Activated T-helper 17 cell treated with anti-CD3 and anti-CD28 coated beads, Interleukin-2, amount 50 U/mL, for 72 hours (primary cell): ENCODE measurements at regions not wholly inside any gene's neighbourhood (a gene's known extent, or its start where the extent isn't known, plus 50 kb on each side); places are given as distances from the start of the nearest gene placed in this dataset.
"Not testable (repeated sequence)": the region's sequence is repeated elsewhere in the genome, so short reads cannot be mapped to it uniquely, and the experiment has no call there.

Experiments
- ATAC-seq: fragments of 150-1000 bp; cut with Tn5 transposase; replicated peaks from 2 replicates; pipeline ENCODE4 v1.10.0; 2021; ENCODE audit warnings: mild to moderate bottlenecking, moderate library complexity
- H3K27ac Mint-ChIP-seq: one replicate; pipeline ENCODE4 v1.8.0; 2022; ENCODE audit warnings: mixed read lengths
- H3K27me3 Mint-ChIP-seq: one replicate; pipeline ENCODE4 v1.8.0; 2022; ENCODE audit warnings: mixed read lengths
- H3K36me3 Mint-ChIP-seq: one replicate; pipeline ENCODE4 v1.8.0; 2022; ENCODE audit warnings: low read depth, mild to moderate bottlenecking, mixed read lengths
- H3K4me1 Mint-ChIP-seq: one replicate; pipeline ENCODE4 v1.8.0; 2022; ENCODE audit warnings: mixed read lengths
- H3K4me3 Mint-ChIP-seq: one replicate; pipeline ENCODE4 v1.8.0; 2022; ENCODE audit warnings: mild to moderate bottlenecking, mixed read lengths
- H3K9me3 Mint-ChIP-seq: one replicate; pipeline ENCODE4 v1.8.0; 2022; ENCODE audit warnings: mixed read lengths

DNA sequence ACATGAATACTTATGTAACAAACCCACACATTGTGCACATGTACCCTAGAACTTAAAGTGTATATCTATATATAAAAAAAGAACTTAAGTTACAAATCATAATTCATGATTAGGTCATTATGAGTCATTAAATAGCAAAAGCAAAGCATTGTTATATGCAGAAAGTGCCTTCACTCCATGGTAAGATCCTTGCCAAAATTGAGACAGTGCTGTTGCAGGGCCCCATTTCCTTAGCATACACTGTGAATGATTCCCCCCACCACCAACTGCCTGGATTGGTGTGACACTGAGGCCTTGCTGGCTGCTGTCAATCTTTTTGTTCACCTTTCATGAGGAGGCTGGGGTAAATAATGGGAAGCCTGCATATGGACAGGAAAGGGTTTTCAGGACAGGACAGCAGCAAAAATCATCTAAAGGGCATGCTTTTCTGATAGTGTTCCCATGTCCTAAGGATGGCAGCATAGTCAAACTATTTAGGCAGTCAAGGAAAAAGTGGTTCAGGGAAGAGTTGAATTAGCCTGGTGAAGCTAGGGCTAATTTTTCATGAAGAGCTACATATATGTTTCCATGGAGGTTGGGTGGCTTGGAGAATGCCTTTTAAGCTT, 188.2 kb upstream of the ASCC3 start:
- no peak overlapping the region for H3K27ac Mint-ChIP-seq
- H3K27me3 Mint-ChIP-seq = no peaks in the 10 kb centered on the region
- no peak overlapping the region for H3K4me3 Mint-ChIP-seq

DNA sequence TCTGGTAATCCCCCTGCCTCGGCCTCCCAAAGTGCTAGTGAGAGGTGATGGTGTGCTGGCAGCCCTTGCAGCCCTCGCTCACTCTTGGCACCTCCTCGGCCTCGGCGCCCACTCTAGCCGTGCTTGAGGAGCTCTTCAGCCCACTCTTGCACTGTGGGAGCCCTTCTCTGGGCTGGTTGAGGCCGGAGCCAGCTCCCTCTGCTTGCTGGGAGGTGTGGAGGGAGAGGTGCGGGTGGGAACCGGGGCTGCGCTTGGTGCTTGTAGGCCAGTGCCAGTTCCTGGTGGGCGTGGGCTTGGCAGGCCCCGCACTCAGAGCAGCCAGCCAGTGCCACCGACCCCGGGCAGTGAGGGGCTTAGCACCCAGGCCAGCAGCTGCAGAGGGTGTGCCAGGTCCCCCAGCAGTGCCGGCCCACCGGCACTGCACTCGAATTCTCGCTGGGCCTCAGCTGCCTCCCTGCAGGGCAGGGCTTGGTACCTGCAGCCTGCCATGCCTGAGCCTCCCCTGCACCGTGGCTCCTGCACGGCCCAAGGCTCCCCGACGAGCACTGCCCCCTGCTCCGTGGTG, 189.0 kb upstream of the ASCC3 start:
- no peak for ATAC-seq
- no peak overlapping the region for H3K4me3 Mint-ChIP-seq
- no peak overlapping the region for H3K27ac Mint-ChIP-seq
- H3K36me3 Mint-ChIP-seq = no peaks in the 10 kb centered on the region
- H3K9me3 Mint-ChIP-seq = peaks cover 8% of the 10 kb centered on the region
- H3K4me1 Mint-ChIP-seq = no peaks in the 10 kb centered on the region
- no peaks in the 10 kb centered on the region for H3K27me3 Mint-ChIP-seq

More for the DNA sequence above, 188.2 kb upstream of the ASCC3 start:
- Mint-ChIP-seq H3K36me3 (no peaks in the 10 kb centered on the region), H3K4me1 (no peaks in the 10 kb centered on the region), H3K9me3 (peaks cover 12% of the 10 kb centered on the region)
- no peak for ATAC-seq

DNA sequence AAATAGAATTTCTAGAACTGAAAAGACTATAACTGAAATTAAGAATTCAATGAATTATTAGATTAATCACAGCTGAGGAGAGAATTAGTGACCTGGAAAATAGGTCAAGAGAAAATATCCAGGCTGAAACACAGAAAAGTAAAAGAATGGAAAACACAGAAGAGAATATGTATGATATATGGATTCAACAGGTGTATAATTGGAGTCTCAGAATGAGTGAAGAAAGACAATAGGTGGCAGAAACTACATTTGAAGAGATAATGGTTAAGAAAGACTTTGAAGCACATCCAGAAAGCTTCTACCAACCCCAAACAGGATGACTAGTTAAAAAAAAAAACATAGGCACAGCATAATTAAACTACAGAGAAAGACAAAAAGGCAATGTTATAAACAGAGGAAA, 196.2 kb upstream of the ASCC3 start:
- Mint-ChIP-seq H3K4me1 (no peaks in the 10 kb centered on the region), H3K27me3 (no peaks in the 10 kb centered on the region), H3K27ac (no peak overlapping the region), H3K4me3 (no peak overlapping the region), H3K36me3 (no peaks in the 10 kb centered on the region), H3K9me3 (no peaks in the 10 kb centered on the region)
- ATAC-seq = no peak

DNA sequence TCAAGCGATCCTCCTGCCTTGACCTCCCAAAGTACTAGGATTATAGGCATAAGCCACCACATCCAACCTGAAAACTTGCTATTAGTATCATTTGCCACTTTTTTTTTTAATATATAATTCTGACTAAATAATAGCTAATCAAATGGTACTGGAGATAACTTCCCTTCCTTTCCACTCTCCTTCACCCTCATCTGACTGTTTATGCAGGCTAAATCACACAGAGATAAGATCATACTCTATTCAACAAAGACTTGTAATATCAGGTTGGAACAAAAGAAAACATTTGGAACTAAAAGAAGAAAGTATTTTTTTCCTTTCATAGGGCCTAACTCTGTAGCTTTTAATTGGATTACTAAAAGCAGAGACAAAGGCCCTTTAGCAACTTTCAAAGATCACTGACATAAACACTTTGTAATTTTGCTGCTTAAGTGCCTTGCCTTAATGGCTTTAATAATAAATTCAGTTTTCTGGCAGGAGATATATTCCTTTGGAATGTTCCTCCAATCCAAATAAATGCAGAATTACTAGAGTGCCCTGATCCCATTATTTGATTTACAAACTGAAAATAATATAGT, 198.7 kb upstream of the ASCC3 start:
- H3K4me1 Mint-ChIP-seq = no peaks in the 10 kb centered on the region
- H3K27me3 Mint-ChIP-seq = no peaks in the 10 kb centered on the region
- no peaks in the 10 kb centered on the region for H3K9me3 Mint-ChIP-seq
- ATAC-seq = no peak
- no peak overlapping the region for H3K4me3 Mint-ChIP-seq
- no peak overlapping the region for H3K27ac Mint-ChIP-seq
- no peaks in the 10 kb centered on the region for H3K36me3 Mint-ChIP-seq

DNA sequence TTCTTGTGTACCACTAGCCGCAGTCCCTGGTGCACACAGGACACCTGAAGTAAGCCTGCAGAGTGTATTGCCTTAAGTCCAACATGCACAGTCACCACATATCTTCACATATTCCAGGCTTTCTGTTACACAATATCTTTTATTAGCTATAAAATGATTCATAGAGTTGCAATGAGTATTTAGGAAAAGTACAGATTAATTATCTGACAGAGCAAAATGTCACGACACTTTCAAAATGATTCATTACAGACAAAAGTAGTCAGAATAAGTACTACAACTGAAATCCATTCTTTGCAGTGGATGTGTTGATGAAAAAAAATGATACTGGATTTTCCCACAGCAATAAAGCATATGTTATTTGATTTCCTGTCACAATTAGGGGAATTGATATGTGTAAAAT, 199.5 kb upstream of the ASCC3 start:
- Mint-ChIP-seq H3K9me3 (no peaks in the 10 kb centered on the region), H3K4me3 (no peak overlapping the region), H3K27me3 (no peaks in the 10 kb centered on the region), H3K27ac (no peak overlapping the region), H3K4me1 (no peaks in the 10 kb centered on the region), H3K36me3 (no peaks in the 10 kb centered on the region)
- no peak for ATAC-seq

DNA sequence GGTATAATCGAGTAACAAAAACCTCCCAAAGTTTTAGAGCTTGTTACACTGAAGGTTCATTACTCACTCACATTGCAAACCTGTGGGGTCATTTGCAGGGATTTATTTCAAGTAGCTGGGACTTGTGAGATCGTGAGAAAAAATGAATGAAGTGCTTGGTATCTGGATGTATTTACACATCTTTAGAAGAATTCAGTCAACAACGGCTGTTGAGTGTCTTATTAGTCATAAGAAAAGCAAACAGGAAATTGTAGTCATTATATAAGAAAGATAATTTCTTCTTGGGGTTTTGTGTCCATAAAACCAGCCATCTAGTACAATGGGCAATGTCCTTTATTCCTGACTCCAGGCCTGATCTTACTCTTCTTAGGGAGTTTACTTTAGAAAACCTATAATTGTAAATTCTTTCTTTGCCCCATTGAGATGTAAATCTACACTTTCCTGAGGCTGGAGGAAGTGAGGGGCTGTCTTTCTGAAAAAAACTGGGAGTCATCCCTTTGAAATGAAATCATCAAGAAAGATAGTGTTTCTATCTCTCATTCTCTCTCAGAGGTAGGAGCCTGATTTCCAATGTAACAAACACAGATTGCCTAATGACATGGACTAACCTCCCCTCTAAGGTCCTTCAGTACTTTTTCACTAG, 202.5 kb upstream of the ASCC3 start:
- no peak overlapping the region for H3K27ac Mint-ChIP-seq
- H3K4me1 Mint-ChIP-seq = no peaks in the 10 kb centered on the region
- H3K27me3 Mint-ChIP-seq = peaks cover 5% of the 10 kb centered on the region
- ATAC-seq = no peak
- no peak overlapping the region for H3K4me3 Mint-ChIP-seq
- H3K36me3 Mint-ChIP-seq = no peaks in the 10 kb centered on the region
- H3K9me3 Mint-ChIP-seq = no peaks in the 10 kb centered on the region

DNA sequence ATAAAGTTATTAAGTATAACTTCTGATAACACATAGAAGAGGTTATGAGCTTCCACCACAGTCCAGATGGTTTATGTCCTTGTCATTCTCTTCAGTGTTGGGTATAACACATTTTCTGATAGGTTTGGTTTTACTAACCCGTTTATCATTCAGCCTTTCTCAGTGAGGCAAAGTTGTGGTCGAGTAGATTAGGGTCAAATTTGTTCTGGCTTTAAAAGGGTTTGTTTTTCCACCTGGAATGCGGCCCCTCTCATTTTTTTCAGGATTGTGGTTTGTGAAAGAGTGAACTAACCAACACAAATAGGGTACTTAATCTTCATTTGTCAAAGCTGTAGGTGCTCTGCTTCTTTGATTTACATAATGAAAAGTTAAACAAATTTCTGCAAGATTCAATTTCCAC, 204.2 kb upstream of the ASCC3 start:
- H3K9me3 Mint-ChIP-seq = peaks cover 2% of the 10 kb centered on the region
- ATAC-seq = no peak
- H3K4me3 Mint-ChIP-seq = no peak overlapping the region
- no peaks in the 10 kb centered on the region for H3K36me3 Mint-ChIP-seq
- H3K27ac Mint-ChIP-seq = no peak overlapping the region
- H3K27me3 Mint-ChIP-seq = peaks cover 5% of the 10 kb centered on the region
- H3K4me1 Mint-ChIP-seq = no peaks in the 10 kb centered on the region

DNA sequence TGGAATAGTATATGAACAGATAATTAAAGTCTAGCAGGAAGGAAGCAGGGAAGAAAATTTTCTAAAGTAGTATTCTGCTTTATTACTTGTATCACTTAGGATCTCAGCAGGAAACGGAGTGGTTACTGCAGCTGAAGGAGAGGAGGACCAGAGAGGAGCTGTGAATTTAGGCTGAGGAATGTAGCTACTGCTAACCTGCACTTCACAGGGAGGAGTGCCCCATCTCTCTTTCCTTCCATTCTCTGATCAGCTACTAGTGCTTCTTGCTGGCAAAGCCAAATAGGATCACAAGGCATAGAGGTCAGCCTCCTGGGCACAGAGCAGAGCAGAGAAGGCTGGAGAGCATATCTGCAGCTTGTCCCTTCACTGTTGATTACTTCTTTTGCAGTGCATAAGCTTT, 205.3 kb upstream of the ASCC3 start:
- Mint-ChIP-seq H3K4me3 (no peak overlapping the region), H3K9me3 (peaks cover 8% of the 10 kb centered on the region), H3K27ac (no peak overlapping the region), H3K4me1 (no peaks in the 10 kb centered on the region), H3K36me3 (no peaks in the 10 kb centered on the region), H3K27me3 (peaks cover 5% of the 10 kb centered on the region)
- ATAC-seq = no peak

DNA sequence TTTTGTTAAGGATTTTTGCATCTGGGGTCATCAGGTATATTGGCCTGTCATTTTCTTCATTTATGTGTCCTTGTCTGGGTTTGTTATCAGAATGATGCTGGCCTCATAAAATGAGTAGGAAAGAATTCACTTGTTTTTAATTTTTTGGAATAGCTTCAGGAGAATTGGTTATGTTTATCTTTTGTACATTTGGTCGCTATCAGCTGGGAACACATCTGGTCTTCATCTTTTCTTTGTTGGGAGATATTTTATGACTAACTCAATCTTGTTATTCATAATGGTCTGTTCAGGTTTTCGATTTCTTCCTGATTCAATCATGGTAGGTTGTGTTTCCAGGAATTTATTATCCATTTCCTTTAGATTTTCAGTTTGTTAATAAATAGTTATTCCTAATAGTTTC, 207.5 kb upstream of the ASCC3 start:
- Mint-ChIP-seq H3K27ac (no peak overlapping the region), H3K9me3 (peaks cover 9% of the 10 kb centered on the region), H3K27me3 (peaks cover 5% of the 10 kb centered on the region), H3K36me3 (no peaks in the 10 kb centered on the region), H3K4me1 (no peaks in the 10 kb centered on the region), H3K4me3 (no peak overlapping the region)
- no peak for ATAC-seq

DNA sequence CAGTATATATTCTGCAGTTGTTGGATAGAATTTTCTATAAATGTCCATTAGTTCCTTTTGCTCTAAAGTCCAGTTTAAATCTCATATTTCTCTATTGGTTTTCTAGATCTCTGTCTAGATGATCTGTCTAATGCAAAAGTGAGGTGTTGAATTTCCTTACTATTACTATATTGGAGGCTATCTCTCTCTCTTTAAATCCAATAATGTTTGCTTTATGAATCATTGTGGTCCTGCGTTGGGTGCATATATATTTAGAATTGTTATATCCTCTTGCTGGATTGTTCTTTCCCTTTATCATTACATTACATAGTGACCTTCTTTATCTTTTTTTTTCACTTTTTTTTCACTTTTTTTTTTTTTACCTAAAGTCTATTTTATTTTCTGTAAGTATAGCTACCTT, 208.5 kb upstream of the ASCC3 start:
- H3K36me3 Mint-ChIP-seq = no peaks in the 10 kb centered on the region
- H3K4me1 Mint-ChIP-seq = no peaks in the 10 kb centered on the region
- H3K4me3 Mint-ChIP-seq = no peak overlapping the region
- ATAC-seq = no peak
- peaks cover 9% of the 10 kb centered on the region for H3K9me3 Mint-ChIP-seq
- H3K27ac Mint-ChIP-seq = no peak overlapping the region
- H3K27me3 Mint-ChIP-seq = peaks cover 5% of the 10 kb centered on the region

DNA sequence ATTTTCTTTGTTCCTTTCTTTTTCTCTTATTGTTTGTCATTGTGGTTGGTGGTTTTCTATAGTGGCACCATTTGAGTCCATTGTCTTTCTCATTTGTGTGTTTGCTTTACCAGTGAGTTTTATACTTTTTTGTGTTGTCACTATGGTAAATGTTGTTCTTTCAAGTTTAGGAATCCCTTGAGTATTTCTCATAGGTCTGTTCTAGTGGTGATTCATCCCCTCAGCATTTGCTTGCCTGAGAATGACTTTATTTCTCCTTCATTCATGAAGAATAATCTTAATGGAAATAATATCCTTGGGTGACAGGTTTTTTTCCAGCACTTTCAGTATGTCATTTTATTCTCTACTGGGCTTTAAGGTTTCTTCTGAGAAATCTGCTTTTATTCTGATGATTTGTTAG, 209.2 kb upstream of the ASCC3 start:
- Mint-ChIP-seq H3K4me3 (no peak overlapping the region), H3K27me3 (peaks cover 5% of the 10 kb centered on the region), H3K9me3 (peaks cover 9% of the 10 kb centered on the region), H3K36me3 (no peaks in the 10 kb centered on the region), H3K27ac (no peak overlapping the region), H3K4me1 (no peaks in the 10 kb centered on the region)
- no peak for ATAC-seq

DNA sequence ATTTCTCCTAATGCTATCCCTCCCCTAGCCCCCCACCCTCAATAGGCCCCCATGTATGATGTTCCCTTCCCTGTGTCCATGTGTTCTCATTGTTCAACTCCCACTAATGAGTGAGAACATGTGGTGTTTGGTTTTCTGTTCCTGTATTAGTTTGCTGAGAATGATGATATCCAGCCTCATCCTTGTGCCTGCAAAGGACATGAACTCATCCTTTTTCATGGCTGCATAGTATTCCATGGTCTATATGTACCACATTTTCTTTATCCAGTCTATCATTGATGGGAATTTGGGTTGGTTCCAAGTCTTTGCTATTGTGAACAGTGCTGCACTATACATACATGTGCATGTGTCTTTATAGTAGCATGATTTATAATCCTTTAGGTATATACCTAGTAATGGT, 217.5 kb upstream of the ASCC3 start:
- not testable (repeated sequence) for H3K27ac Mint-ChIP-seq, H3K27me3 Mint-ChIP-seq, ATAC-seq, H3K9me3 Mint-ChIP-seq, H3K4me3 Mint-ChIP-seq, H3K4me1 Mint-ChIP-seq, H3K36me3 Mint-ChIP-seq

DNA sequence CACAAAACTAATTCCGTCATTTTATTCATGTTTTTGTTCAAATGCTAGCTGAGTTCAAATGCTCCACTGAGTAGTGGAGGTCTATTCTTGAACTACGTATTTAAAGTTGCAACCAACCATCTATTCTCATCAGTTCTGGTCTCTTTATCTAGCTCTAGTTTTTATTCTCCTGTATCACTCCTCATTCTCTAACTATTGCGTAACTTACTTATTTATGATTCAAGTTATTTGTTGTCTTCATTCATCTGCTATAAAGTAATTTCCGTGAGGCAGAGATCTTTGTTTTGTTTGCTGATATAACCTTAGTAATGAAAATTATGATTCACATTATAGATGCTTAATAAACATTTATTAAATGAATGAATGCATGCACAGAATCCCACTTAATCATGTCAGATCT, 221.6 kb upstream of the ASCC3 start:
- Mint-ChIP-seq H3K36me3 (no peaks in the 10 kb centered on the region), H3K27me3 (no peaks in the 10 kb centered on the region), H3K4me3 (no peak overlapping the region), H3K4me1 (no peaks in the 10 kb centered on the region), H3K27ac (no peak overlapping the region), H3K9me3 (no peaks in the 10 kb centered on the region)
- ATAC-seq = no peak

DNA sequence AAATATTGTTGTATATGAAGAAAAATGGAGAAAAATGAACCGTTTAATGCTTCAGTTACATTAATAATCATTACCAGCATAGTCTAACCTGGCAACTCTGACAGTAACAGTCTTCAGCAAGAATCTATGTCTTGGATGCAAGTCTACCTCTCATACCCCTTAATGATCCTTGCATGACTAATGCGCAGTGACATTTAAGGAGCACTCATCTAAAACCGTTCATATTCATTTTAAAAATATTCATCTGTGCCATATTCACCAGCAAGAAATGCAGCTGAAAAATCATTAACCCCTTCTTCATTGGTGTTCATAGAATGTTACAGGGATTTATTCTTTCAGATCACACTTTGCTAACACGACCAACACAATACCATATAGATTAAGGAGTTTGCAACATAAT, 227.2 kb upstream of the ASCC3 start:
- H3K27me3 Mint-ChIP-seq = no peaks in the 10 kb centered on the region

DNA sequence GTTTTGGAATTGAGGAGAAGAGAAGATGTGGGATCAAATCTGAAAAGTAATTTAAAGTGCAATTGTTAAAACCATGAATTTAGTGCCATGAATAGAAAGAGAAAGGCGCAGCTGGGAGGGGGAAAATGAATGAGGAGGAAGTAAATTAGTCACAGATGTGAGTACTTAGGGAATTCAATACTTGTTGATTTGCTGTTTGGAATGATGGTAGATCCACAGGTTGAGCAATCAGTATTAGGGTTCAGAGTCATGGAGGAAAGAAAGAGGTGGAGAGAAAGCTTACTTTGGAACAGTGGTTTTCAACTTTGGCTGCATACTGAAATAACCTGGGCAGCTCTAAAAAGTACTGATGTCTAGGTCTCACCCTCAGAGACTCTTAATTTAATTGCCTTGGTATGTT, 229.7 kb upstream of the ASCC3 start:
- no peaks in the 10 kb centered on the region for H3K27me3 Mint-ChIP-seq
- no peak for ATAC-seq
- H3K4me3 Mint-ChIP-seq = no peak overlapping the region
- H3K27ac Mint-ChIP-seq = no peak overlapping the region
- no peaks in the 10 kb centered on the region for H3K4me1 Mint-ChIP-seq
- H3K9me3 Mint-ChIP-seq = no peaks in the 10 kb centered on the region
- H3K36me3 Mint-ChIP-seq = no peaks in the 10 kb centered on the region

More for the DNA sequence above, 227.2 kb upstream of the ASCC3 start:
- Mint-ChIP-seq H3K4me3 (no peak overlapping the region), H3K27ac (no peak overlapping the region), H3K36me3 (no peaks in the 10 kb centered on the region), H3K9me3 (no peaks in the 10 kb centered on the region), H3K4me1 (no peaks in the 10 kb centered on the region)
- ATAC-seq = no peak
